Hepatocyte (in vitro differentiated cells): ENCODE measurements at regions not wholly inside any gene's neighbourhood (a gene's known extent, or its start where the extent isn't known, plus 50 kb on each side); places are given as distances from the start of the nearest gene placed in this dataset.

Experiments used
- EZH2 ChIP-seq: fragments of 200-600 bp; sonication (generic); IDR thresholded peaks from 2 replicates; pipeline ENCODE4 v1.6.1; 2016; ENCODE audit warnings: antibody characterized with exemption, mild to moderate bottlenecking, borderline replicate concordance
- EZH2phosphoT487 ChIP-seq: fragments of 200-600 bp; sonication (generic); IDR thresholded peaks from one replicate; pipeline ENCODE4 v1.6.1; 2018; ENCODE audit warnings: antibody characterized with exemption, mild to moderate bottlenecking, low read depth, moderate library complexity; ENCODE audit not compliant: unreplicated experiment, severe bottlenecking
- TF ChIP-seq, protein P1 (sequence below): fragments of 200-600 bp; sonication (generic); IDR thresholded peaks from 2 replicates; pipeline ENCODE4 v1.5.1; 2016; ENCODE audit warnings: antibody characterized with exemption, mild to moderate bottlenecking; ENCODE audit not compliant: poor library complexity

DNA sequence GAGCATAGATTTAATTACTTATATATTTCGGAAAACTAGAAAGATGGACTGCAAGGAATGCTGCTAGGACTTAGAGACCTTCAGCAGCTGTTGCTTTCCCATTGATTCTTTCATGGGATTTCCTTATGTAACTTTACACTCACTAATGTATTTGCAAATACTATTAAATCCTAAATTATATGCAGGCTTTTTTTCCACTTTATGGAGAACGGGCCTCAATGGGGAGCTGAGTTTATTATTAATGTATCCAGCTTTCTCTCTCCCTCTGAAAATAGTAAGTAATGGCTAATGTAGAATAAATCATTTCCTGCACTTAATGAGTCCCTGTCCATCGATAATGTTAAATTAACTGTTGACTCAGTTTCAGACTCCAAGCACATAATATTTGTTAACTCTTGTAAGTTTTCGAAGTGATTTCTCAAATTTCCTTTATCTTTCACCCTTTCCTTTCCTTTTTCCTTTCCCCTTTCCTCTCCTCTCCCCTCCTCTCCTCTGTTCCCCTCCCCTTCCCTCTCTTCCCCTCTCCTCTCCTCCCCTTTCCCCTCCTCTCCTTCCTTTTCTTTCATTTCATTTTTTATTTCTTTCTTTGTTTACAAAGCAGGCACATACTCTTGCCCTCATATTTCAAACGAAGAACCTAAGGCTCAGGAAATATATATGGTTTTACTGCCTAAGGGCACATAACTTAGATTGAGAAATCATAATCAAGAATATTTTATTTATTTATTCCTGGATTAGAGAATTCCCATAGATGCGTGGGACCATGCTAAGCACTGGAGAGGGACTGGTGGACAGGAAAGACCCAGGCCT lies 503.6 kb downstream of the MMUT start:
- TF ChIP-seq, protein P1, sequence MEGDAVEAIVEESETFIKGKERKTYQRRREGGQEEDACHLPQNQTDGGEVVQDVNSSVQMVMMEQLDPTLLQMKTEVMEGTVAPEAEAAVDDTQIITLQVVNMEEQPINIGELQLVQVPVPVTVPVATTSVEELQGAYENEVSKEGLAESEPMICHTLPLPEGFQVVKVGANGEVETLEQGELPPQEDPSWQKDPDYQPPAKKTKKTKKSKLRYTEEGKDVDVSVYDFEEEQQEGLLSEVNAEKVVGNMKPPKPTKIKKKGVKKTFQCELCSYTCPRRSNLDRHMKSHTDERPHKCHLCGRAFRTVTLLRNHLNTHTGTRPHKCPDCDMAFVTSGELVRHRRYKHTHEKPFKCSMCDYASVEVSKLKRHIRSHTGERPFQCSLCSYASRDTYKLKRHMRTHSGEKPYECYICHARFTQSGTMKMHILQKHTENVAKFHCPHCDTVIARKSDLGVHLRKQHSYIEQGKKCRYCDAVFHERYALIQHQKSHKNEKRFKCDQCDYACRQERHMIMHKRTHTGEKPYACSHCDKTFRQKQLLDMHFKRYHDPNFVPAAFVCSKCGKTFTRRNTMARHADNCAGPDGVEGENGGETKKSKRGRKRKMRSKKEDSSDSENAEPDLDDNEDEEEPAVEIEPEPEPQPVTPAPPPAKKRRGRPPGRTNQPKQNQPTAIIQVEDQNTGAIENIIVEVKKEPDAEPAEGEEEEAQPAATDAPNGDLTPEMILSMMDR, result no peak
- TF ChIP-seq EZH2phosphoT487 (no peak), EZH2 (no peak)
